HCT116 (cell line): ENCODE measurements at regions not wholly inside any gene's neighbourhood (a gene's known extent, or its start where the extent isn't known, plus 50 kb on each side); places are given as distances from the start of the nearest gene placed in this dataset.

Experiments used
- ATAC-seq: fragments of 200-7000 bp; cut with Tn5 transposase; 2 replicates; pipeline ENCODE4 v1.9.1; 2020; ENCODE audit warnings: mild to moderate bottlenecking, moderate library complexity
- BruUV-seq: library from RNA; stranded (reverse); fragments of 400-500 nt; replicated peaks from 2 replicates; lab custom pipeline; 2021; lab: Mats Ljungman, UMichigan
- CTCF ChIA-PET: fragments of 300-600 bp; sonication (Branson Sonifier 250); formaldehyde crosslinking; loops from one replicate; lab custom pipeline; 2021; ENCODE audit warnings: antibody characterized with exemption; lab: Charles Lee
- POLR2A ChIA-PET: fragments of 300-600, 350-600 bp; sonication (Branson Sonifier 250); formaldehyde crosslinking; loops from one replicate; lab custom pipeline; 2021; ENCODE audit warnings: antibody characterized with exemption; lab: Charles Lee
- RAD21 ChIA-PET, 2 experiments: fragments of 300-600 bp; sonication (Branson Sonifier 250); formaldehyde crosslinking; loops; one replicate each; lab custom pipeline; 2023; ENCODE audit warnings: low total read pairs in 2 of 2; ENCODE audit not compliant: uncharacterized antibody in 2 of 2, unreplicated experiment in 2 of 2, low non-redundant PET in 1 of 2; lab: Charles Lee
- DNase-seq: peaks from one replicate; pipeline ENCODE4 v3.0.0-alpha.2; 2010; ENCODE audit warnings: low read depth, low spot score
- H2AFZ ChIP-seq: fragments of 200-600 bp; shearing (Covaris generic), sonication (generic); 2 replicates; pipeline ENCODE4 v1.6.1; 2017; ENCODE audit warnings: low read depth, mixed run types, mixed read lengths, antibody characterized with exemption, low read length; ENCODE audit not compliant: poor library complexity, severe bottlenecking
- H3K27ac ChIP-seq: 2 replicates; pipeline ENCODE4 v1.5.1; 2012; ENCODE audit warnings: low read depth, low read length
- H3K27me3 ChIP-seq: fragments of 200-600 bp; sonication (generic); 2 replicates; pipeline ENCODE4 v1.6.1; 2016; ENCODE audit warnings: mixed run types, low read length, mixed read lengths; ENCODE audit not compliant: insufficient read depth
- H3K36me3 ChIP-seq, 2 experiments: fragments of 200-500 bp in 1 of 2; fragments of 200-600 bp in 1 of 2; sonication (Bioruptor generic) in 1 of 2; sonication (generic) in 1 of 2; 2 replicates each; pipeline versions ENCODE4 v1.5.1 to v1.6.1; 2014 to 2016; ENCODE audit warnings: low read length in 2 of 2, inconsistent platforms in 1 of 2, mixed read lengths in 1 of 2, mixed run types in 1 of 2; ENCODE audit not compliant: insufficient read depth in 2 of 2, control insufficient read depth in 1 of 2
- H3K4me1 ChIP-seq, 2 experiments: fragments of 200-600 bp in 1 of 2; sonication (generic) in 1 of 2; 2 replicates each; pipeline versions ENCODE4 v1.5.1 to v1.6.1; 2012 to 2017; ENCODE audit warnings: low read length in 2 of 2, inconsistent platforms in 1 of 2, mild to moderate bottlenecking in 1 of 2, mixed read lengths in 1 of 2, mixed run types in 1 of 2, moderate library complexity in 1 of 2; ENCODE audit not compliant: insufficient read depth in 2 of 2, control insufficient read depth in 1 of 2
- H3K4me2 ChIP-seq: fragments of 200-600 bp; sonication (generic); 2 replicates; pipeline ENCODE4 v1.6.1; 2017; ENCODE audit warnings: mixed run types, low read length, mixed read lengths
- H3K4me3 ChIP-seq, 2 experiments: fragments of 200-600 bp in 1 of 2; sonication (generic) in 1 of 2; replicated peaks in 1 of 2; 2 replicates each; pipeline ENCODE4 v1.5.1; 2011 to 2016; ENCODE audit warnings: low read length in 2 of 2, control low read depth in 1 of 2, low read depth in 1 of 2, mild to moderate bottlenecking in 1 of 2, mixed read lengths in 1 of 2, mixed run types in 1 of 2
- H3K79me2 ChIP-seq: fragments of 200-600 bp; sonication (generic); 2 replicates; pipeline ENCODE4 v1.6.1; 2017; ENCODE audit warnings: mild to moderate bottlenecking, mixed run types, low read length, moderate library complexity, mixed read lengths; ENCODE audit not compliant: insufficient read depth
- H3K9ac ChIP-seq: fragments of 200-600 bp; sonication (generic); 2 replicates; pipeline ENCODE4 v1.6.1; 2016; ENCODE audit warnings: low read length, mixed read lengths
- H3K9me2 ChIP-seq: fragments of 200-600 bp; sonication (generic), shearing (Covaris generic); 2 replicates; pipeline ENCODE4 v1.6.1; 2017; ENCODE audit warnings: mixed run types, mild to moderate bottlenecking, moderate library complexity; ENCODE audit not compliant: insufficient read depth
- H3K9me3 ChIP-seq, 2 experiments: fragments of 200-500 bp in 1 of 2; fragments of 200-600 bp in 1 of 2; sonication (Bioruptor generic) in 1 of 2; sonication (generic) in 1 of 2; 2 replicates each; pipeline ENCODE4 v1.6.1; 2014 to 2017; ENCODE audit warnings: low read length in 2 of 2, mixed read lengths in 2 of 2, inconsistent platforms in 1 of 2, low read depth in 1 of 2, mild to moderate bottlenecking in 1 of 2, mixed run types in 1 of 2, moderate library complexity in 1 of 2; ENCODE audit not compliant: control insufficient read depth in 1 of 2, insufficient read depth in 1 of 2
- H4K20me1 ChIP-seq: fragments of 200-600 bp; sonication (generic), shearing (Covaris generic); 2 replicates; pipeline ENCODE4 v1.6.1; 2017; ENCODE audit warnings: mixed run types, mild to moderate bottlenecking, moderate library complexity; ENCODE audit not compliant: insufficient read depth
- CBX3 ChIP-seq: IDR thresholded peaks from 2 replicates; pipeline ENCODE4 v1.6.1; 2012; ENCODE audit warnings: low read depth
- POLR2AphosphoS5 ChIP-seq: IDR thresholded peaks from 2 replicates; pipeline ENCODE4 v1.6.1; 2011; ENCODE audit warnings: mild to moderate bottlenecking, low read depth, low read length, moderate library complexity
- TCF7L2 ChIP-seq: IDR thresholded peaks from 2 replicates; pipeline ENCODE4 v1.7.0; 2011; ENCODE audit warnings: borderline replicate concordance, inconsistent platforms; ENCODE audit not compliant: insufficient read depth, insufficient read length; ENCODE audit errors: extremely low read depth
- YY1 ChIP-seq: IDR thresholded peaks from 2 replicates; pipeline ENCODE4 v1.6.1; 2011; ENCODE audit warnings: low read length, low read depth, moderate library complexity, mild to moderate bottlenecking; ENCODE audit not compliant: insufficient replicate concordance; ENCODE audit errors: extremely low read depth
- ZFX ChIP-seq: fragments of 450-650 bp; IDR thresholded peaks from 2 replicates; pipeline ENCODE4 v1.6.1; 2017
- ZNF274 ChIP-seq: fragments of 200-500 bp; sonication (Bioruptor generic); IDR thresholded peaks from 2 replicates; pipeline ENCODE4 v1.6.1; 2014; ENCODE audit warnings: mild to moderate bottlenecking, low read depth, low read length, inconsistent platforms
- intact Hi-C: fragments of 100-400 bp; cut with micrococcal nuclease; formaldehyde crosslinking; loops from 2 replicates; pipeline ENCODE4 v1.10.0; 2022
- TF ChIP-seq, protein P1 (sequence below): IDR thresholded peaks from 2 replicates; pipeline ENCODE4 v1.6.1; 2012
- TF ChIP-seq, protein P2 (sequence below): IDR thresholded peaks from 2 replicates; pipeline ENCODE4 v1.6.1; 2012

- intact Hi-C loops, result no loop called here
- Histone ChIP-seq H3K9ac (no peak overlapping the region), H3K27ac (no peak overlapping the region)
- POLR2A ChIA-PET, result no interaction called here
- TF ChIP-seq ZNF274 (no peak), POLR2AphosphoS5 (no peak), TCF7L2 (no peak), CBX3 (no peak), ZFX (no peak), YY1 (no peak)
- TF ChIP-seq, protein P1, sequence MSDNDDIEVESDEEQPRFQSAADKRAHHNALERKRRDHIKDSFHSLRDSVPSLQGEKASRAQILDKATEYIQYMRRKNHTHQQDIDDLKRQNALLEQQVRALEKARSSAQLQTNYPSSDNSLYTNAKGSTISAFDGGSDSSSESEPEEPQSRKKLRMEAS, result no peak
- TF ChIP-seq, all 23 proteins: peak for 0
- Histone ChIP-seq H3K27me3 (no peaks in the 10 kb centered on the region), H3K9me3 (no peaks in the 10 kb centered on the region), H3K4me3 (no peak overlapping the region), H3K4me1 (0 out of 4 replicates have a peak, but pooled peaks cover 0 to 2% of the 10 kb centered on the region in 2 experiments), H3K4me2 (no peak overlapping the region), H3K79me2 (no peaks in the 10 kb centered on the region), H4K20me1 (no peaks in the 10 kb centered on the region), H3K9me2 (no peaks in the 10 kb centered on the region), H2AFZ (no peak overlapping the region), H3K36me3 (no peaks in the 10 kb centered on the region)
- BruUV-seq, result no TSS peak
- CTCF ChIA-PET, result no interaction called here
- DNase-seq, result no peak
- RAD21 ChIA-PET, result no interaction called here
- no peak for ATAC-seq
Measured at GRCh38 chr9:79135681-79136415, 435.9 kb upstream of the TLE4 start.

- H3K27ac ChIP-seq, result no peak overlapping the region
- intact Hi-C loops, result no loop called here
- H3K79me2 ChIP-seq, result no peaks in the 10 kb centered on the region
- H3K9me2 ChIP-seq, result no peaks in the 10 kb centered on the region
- no peak for DNase-seq
- ChIA-PET POLR2A (no interaction called here), CTCF (no interaction called here), RAD21 (no interaction called here)
- no peak overlapping the region for H3K9ac ChIP-seq
- no peak for ATAC-seq
- H3K4me1 ChIP-seq, result no peaks in the 10 kb centered on the region
- no peak for TF ChIP-seq TCF7L2
- TF ChIP-seq, protein P2, sequence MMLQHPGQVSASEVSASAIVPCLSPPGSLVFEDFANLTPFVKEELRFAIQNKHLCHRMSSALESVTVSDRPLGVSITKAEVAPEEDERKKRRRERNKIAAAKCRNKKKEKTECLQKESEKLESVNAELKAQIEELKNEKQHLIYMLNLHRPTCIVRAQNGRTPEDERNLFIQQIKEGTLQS, result no peak
- H4K20me1 ChIP-seq, result no peaks in the 10 kb centered on the region
- H3K36me3 ChIP-seq, result no peaks in the 10 kb centered on the region
- no peaks in the 10 kb centered on the region for H3K27me3 ChIP-seq
- no peaks in the 10 kb centered on the region for H3K9me3 ChIP-seq
- no peak overlapping the region for H3K4me3 ChIP-seq
- H2AFZ ChIP-seq, result no peak overlapping the region
- no TSS peak for BruUV-seq
- H3K4me2 ChIP-seq, result no peak overlapping the region
Measured at GRCh38 chr9:79140751-79141150, 431.0 kb upstream of the TLE4 start.
